ENCODE measurements at regions not wholly inside any gene's neighbourhood (a gene's known extent, or its start where the extent isn't known, plus 50 kb on each side); places are given as distances from the start of the nearest gene placed in this dataset.

DNA sequence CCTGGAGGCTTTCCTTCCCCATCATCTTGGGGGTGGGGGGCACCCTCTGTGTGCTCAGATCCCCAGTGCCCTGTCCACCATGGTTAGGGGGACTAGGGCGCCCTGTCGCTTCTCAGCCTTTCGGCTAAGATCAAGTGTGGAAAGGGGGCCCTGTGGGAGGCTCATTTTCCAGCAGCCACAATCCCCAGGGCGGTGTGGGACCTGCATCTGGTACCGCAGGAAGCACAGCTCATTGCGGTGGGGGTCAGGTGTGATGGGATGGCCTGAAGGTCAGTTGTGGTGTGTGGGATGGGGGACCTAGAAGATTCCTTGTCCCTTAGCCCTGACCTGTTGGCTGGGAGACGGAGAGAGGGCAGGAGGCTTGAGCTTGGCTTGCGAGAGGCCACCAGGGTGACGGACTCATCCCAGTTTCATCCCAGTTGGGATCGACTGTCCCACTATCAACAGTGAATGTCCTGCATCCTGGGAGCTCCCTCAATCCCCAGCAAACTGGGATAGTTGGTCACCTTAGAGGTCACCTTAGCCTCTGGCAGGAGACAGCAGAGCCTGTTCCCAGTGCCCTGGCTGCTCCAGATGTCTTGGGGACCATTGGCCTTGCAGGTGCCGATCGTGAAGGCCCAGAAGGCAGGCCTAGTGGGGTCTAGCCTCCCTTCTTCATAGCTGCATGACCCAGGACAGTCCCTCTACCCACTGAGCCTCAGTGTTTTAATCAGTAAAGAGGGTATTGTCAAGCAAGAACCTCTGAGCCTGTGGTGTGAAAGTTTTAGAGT lies 64.5 kb upstream of the PMEPA1 start:
- TF ChIP-seq, protein P1, sequence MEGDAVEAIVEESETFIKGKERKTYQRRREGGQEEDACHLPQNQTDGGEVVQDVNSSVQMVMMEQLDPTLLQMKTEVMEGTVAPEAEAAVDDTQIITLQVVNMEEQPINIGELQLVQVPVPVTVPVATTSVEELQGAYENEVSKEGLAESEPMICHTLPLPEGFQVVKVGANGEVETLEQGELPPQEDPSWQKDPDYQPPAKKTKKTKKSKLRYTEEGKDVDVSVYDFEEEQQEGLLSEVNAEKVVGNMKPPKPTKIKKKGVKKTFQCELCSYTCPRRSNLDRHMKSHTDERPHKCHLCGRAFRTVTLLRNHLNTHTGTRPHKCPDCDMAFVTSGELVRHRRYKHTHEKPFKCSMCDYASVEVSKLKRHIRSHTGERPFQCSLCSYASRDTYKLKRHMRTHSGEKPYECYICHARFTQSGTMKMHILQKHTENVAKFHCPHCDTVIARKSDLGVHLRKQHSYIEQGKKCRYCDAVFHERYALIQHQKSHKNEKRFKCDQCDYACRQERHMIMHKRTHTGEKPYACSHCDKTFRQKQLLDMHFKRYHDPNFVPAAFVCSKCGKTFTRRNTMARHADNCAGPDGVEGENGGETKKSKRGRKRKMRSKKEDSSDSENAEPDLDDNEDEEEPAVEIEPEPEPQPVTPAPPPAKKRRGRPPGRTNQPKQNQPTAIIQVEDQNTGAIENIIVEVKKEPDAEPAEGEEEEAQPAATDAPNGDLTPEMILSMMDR (conservative IDR thresholded peaks at IDR 0.05) = no peak
- TF ChIP-seq ZFX (IDR thresholded peaks at IDR 0.05) = no peak
